IMR-90 (cell line): ENCODE measurements at regions not wholly inside any gene's neighbourhood (a gene's known extent, or its start where the extent isn't known, plus 50 kb on each side); places are given as distances from the start of the nearest gene placed in this dataset.

Experiments used
- ATAC-seq: fragments of 200-7000 bp; cut with Tn5 transposase; 2 replicates; pipeline ENCODE4 v1.9.1; 2020; ENCODE audit warnings: low read depth, mild to moderate bottlenecking, moderate library complexity
- BruUV-seq: library from RNA; stranded (reverse); fragments of 400-500 nt; replicated peaks from 2 replicates; lab custom pipeline; 2021; lab: Mats Ljungman, UMichigan
- CTCF ChIA-PET: fragments of 300-600 bp; formaldehyde crosslinking; extraction: SDS; loops from one replicate; lab custom pipeline; 2021; ENCODE audit warnings: antibody characterized with exemption; lab: Yijun Ruan, JAX
- POLR2A ChIA-PET: fragments of 300-600 bp; sonication (Branson Sonifier 250); formaldehyde crosslinking; loops from one replicate; lab custom pipeline; 2022; ENCODE audit warnings: antibody characterized with exemption; ENCODE audit not compliant: unreplicated experiment; lab: Charles Lee
- DNase-seq: peaks from one replicate; pipeline ENCODE4 v3.0.0; 2013
- H2AFZ ChIP-seq: replicated peaks from 2 replicates; pipeline ENCODE3; 2013; ENCODE audit warnings: low read length, mild to moderate bottlenecking; ENCODE audit not compliant: poor library complexity
- H2AK5ac ChIP-seq: 2 replicates; pipeline ENCODE4 v1.6.1; 2013; ENCODE audit warnings: low read depth, low read length, inconsistent platforms
- H2AK9ac ChIP-seq: replicated peaks from 2 replicates; pipeline ENCODE3; 2013; ENCODE audit warnings: mild to moderate bottlenecking, low read depth, low read length, moderate library complexity; ENCODE audit not compliant: poor library complexity
- H2BK120ac ChIP-seq: 2 replicates; pipeline ENCODE4 v1.6.1; 2013; ENCODE audit warnings: low read depth, low read length, inconsistent platforms
- H2BK15ac ChIP-seq: 3 replicates; pipeline ENCODE4 v1.6.1; 2013; ENCODE audit warnings: low read depth, low read length, inconsistent platforms
- H2BK20ac ChIP-seq: 2 replicates; pipeline ENCODE4 v1.6.1; 2013; ENCODE audit warnings: low read depth, mild to moderate bottlenecking, inconsistent platforms, low read length, moderate library complexity
- H2BK5ac ChIP-seq: 2 replicates; pipeline ENCODE4 v1.6.1; 2013; ENCODE audit warnings: mild to moderate bottlenecking, low read depth, low read length, inconsistent platforms; ENCODE audit not compliant: poor library complexity, severe bottlenecking
- H3K14ac ChIP-seq: replicated peaks from 2 replicates; pipeline ENCODE4 v1.6.1; 2013; ENCODE audit warnings: low read depth, low read length, inconsistent platforms
- H3K18ac ChIP-seq: 2 replicates; pipeline ENCODE4 v1.6.1; 2013; ENCODE audit warnings: low read depth, low read length, control low read depth
- H3K23ac ChIP-seq: 2 replicates; pipeline ENCODE4 v1.6.1; 2013; ENCODE audit warnings: low read depth, low read length, inconsistent platforms
- H3K27ac ChIP-seq: 2 replicates; pipeline ENCODE4 v1.5.1; 2013; ENCODE audit warnings: mild to moderate bottlenecking, control low read depth, low read length; ENCODE audit not compliant: insufficient read depth
- H3K27me3 ChIP-seq: 2 replicates; pipeline ENCODE4 v1.6.1; 2013; ENCODE audit warnings: low read length; ENCODE audit not compliant: control insufficient read depth, insufficient read depth
- H3K36me3 ChIP-seq: 2 replicates; pipeline ENCODE4 v1.6.1; 2013; ENCODE audit warnings: low read length, mixed read lengths; ENCODE audit not compliant: control insufficient read depth, insufficient read depth
- H3K4ac ChIP-seq: 2 replicates; pipeline ENCODE4 v1.6.1; 2013; ENCODE audit warnings: low read depth, low read length, inconsistent platforms
- H3K4me1 ChIP-seq: 2 replicates; pipeline ENCODE4 v1.6.1; 2013; ENCODE audit warnings: low read length, mixed read lengths; ENCODE audit not compliant: control insufficient read depth, insufficient read depth
- H3K4me2 ChIP-seq: 2 replicates; pipeline ENCODE4 v1.6.1; 2013; ENCODE audit warnings: low read depth, mild to moderate bottlenecking, control low read depth, low read length, moderate library complexity
- H3K4me3 ChIP-seq: 2 replicates; pipeline ENCODE4 v1.5.1; 2013; ENCODE audit warnings: low read depth, mild to moderate bottlenecking, control low read depth, low read length, moderate library complexity; ENCODE audit not compliant: insufficient read depth
- H3K56ac ChIP-seq: 2 replicates; pipeline ENCODE4 v1.6.1; 2013; ENCODE audit warnings: low read length, inconsistent platforms; ENCODE audit not compliant: insufficient read depth; ENCODE audit errors: extremely low read depth
- H3K79me1 ChIP-seq, 2 experiments: 2 replicates each; pipeline ENCODE4 v1.6.1; 2013; ENCODE audit warnings: low read length in 2 of 2, inconsistent platforms in 1 of 2, low read depth in 1 of 2
- H3K9ac ChIP-seq: 2 replicates; pipeline ENCODE4 v1.6.1; 2013; ENCODE audit warnings: low read depth, low read length, control low read depth
- H3K9me1 ChIP-seq: 2 replicates; pipeline ENCODE4 v1.6.1; 2013; ENCODE audit warnings: low read length, inconsistent platforms; ENCODE audit not compliant: insufficient read depth
- H3K9me3 ChIP-seq: 2 replicates; pipeline ENCODE4 v1.6.1; 2013; ENCODE audit warnings: low read length; ENCODE audit not compliant: control insufficient read depth, insufficient read depth
- H4K20me1 ChIP-seq: 2 replicates; pipeline ENCODE4 v1.6.1; 2013; ENCODE audit warnings: low read length, inconsistent platforms; ENCODE audit not compliant: insufficient read depth
- H4K5ac ChIP-seq: 2 replicates; pipeline ENCODE4 v1.6.1; 2013; ENCODE audit warnings: mild to moderate bottlenecking, low read depth, low read length, control low read depth
- H4K8ac ChIP-seq, 2 experiments: 2 replicates each; pipeline ENCODE4 v1.6.1; 2013; ENCODE audit warnings: low read depth in 2 of 2, low read length in 2 of 2, control low read depth in 1 of 2, inconsistent platforms in 1 of 2
- H4K91ac ChIP-seq: 2 replicates; pipeline ENCODE4 v1.6.1; 2013; ENCODE audit warnings: low read depth, low read length, inconsistent platforms; ENCODE audit not compliant: insufficient read depth
- BHLHE40 ChIP-seq: fragments of 150-350 bp; IDR thresholded peaks from 2 replicates; pipeline ENCODE4 v1.6.1; 2016; ENCODE audit warnings: mild to moderate bottlenecking, low read depth, low read length
- CEBPB ChIP-seq: IDR thresholded peaks from 2 replicates; pipeline ENCODE4 v1.6.1; 2012; ENCODE audit warnings: low read depth, low read length, improper control_type of control experiment
- CHD1 ChIP-seq: IDR thresholded peaks from 2 replicates; pipeline ENCODE4 v1.6.1; 2012; ENCODE audit warnings: low read depth, low read length, improper control_type of control experiment
- CTCF ChIP-seq: conservative IDR thresholded peaks from 2 replicates; pipeline ENCODE4 v1.5.1; 2012; ENCODE audit warnings: mild to moderate bottlenecking, low read depth, low read length, improper control_type of control experiment
- ELK1 ChIP-seq: fragments of 150-350 bp; IDR thresholded peaks from 2 replicates; pipeline ENCODE4 v1.6.1; 2016; ENCODE audit warnings: low read depth, mild to moderate bottlenecking, low read length, moderate library complexity, borderline replicate concordance
- FOS ChIP-seq: fragments of 150-350 bp; IDR thresholded peaks from 2 replicates; pipeline ENCODE4 v1.6.1; 2016; ENCODE audit warnings: low read depth, low read length
- MAFK ChIP-seq: IDR thresholded peaks from 2 replicates; pipeline ENCODE4 v1.6.1; 2012; ENCODE audit warnings: low read depth, low read length, improper control_type of control experiment
- MAZ ChIP-seq: IDR thresholded peaks from 2 replicates; pipeline ENCODE4 v1.6.1; 2012; ENCODE audit warnings: low read depth, mild to moderate bottlenecking, low read length, improper control_type of control experiment, moderate library complexity, borderline replicate concordance
- MXI1 ChIP-seq: IDR thresholded peaks from 2 replicates; pipeline ENCODE4 v1.6.1; 2012; ENCODE audit warnings: low read depth, mild to moderate bottlenecking, low read length, moderate library complexity, borderline replicate concordance
- NFE2L2 ChIP-seq: fragments of 150-350 bp; IDR thresholded peaks from 2 replicates; pipeline ENCODE4 v1.6.1; 2016; ENCODE audit warnings: low read depth, mild to moderate bottlenecking, low read length
- POLR2A ChIP-seq: IDR thresholded peaks from 2 replicates; pipeline ENCODE4 v1.6.1; 2012; ENCODE audit warnings: mild to moderate bottlenecking, low read depth, low read length
- RAD21 ChIP-seq: IDR thresholded peaks from 2 replicates; pipeline ENCODE4 v1.6.1; 2012; ENCODE audit warnings: low read length, improper control_type of control experiment
- RCOR1 ChIP-seq: IDR thresholded peaks from 2 replicates; pipeline ENCODE4 v1.6.1; 2012; ENCODE audit warnings: mild to moderate bottlenecking, low read length, improper control_type of control experiment; ENCODE audit not compliant: insufficient replicate concordance
- RFX5 ChIP-seq: IDR thresholded peaks from 2 replicates; pipeline ENCODE4 v1.8.0; 2012; ENCODE audit warnings: low read depth, mild to moderate bottlenecking, low read length, moderate library complexity
- SMC3 ChIP-seq: fragments of 150-350 bp; IDR thresholded peaks from 2 replicates; pipeline ENCODE4 v1.6.1; 2016; ENCODE audit warnings: low read depth, mild to moderate bottlenecking, antibody characterized with exemption, low read length, moderate library complexity
- USF2 ChIP-seq: fragments of 150-350 bp; IDR thresholded peaks from 2 replicates; pipeline ENCODE4 v1.6.1; 2017; ENCODE audit warnings: mild to moderate bottlenecking, antibody characterized with exemption, low read length, low read depth
- WGBS, 2 experiments: methylation state at CpG; one replicate each; pipeline versions ENCODE4 v1.1.5 to v1.1.7; 2013; ENCODE audit warnings: missing lambda C conversion rate in 2 of 2; ENCODE audit not compliant: insufficient read length in 1 of 2; ENCODE audit errors: extremely low coverage in 2 of 2; 5-methylcytosine and 5-hydroxymethylcytosine counted together
- dilution Hi-C: fragments of 300-500 bp; cut with HindIII; formaldehyde crosslinking; loops from one replicate; pipeline ENCODE4 v1.14.3; 2018; ENCODE audit warnings: low sequenced_read_pairs; ENCODE audit not compliant: unreplicated experiment
- in situ Hi-C: fragments of 300-500 bp; cut with MboI; formaldehyde crosslinking; loops from 3 replicates; pipeline ENCODE4 v1.14.3; 2019; ENCODE audit warnings: low sequenced_read_pairs, inconsistent platforms, mixed read lengths
- intact Hi-C: fragments of 100-400 bp; cut with micrococcal nuclease; formaldehyde crosslinking; loops from 2 replicates; pipeline ENCODE4 v1.10.0; 2022

- Histone ChIP-seq H3K4me1 (no peaks in the 10 kb centered on the region), H3K4me3 (no peak overlapping the region), H3K14ac (no peak overlapping the region), H2BK15ac (no peak overlapping the region), H3K27ac (no peak overlapping the region), H3K27me3 (no peaks in the 10 kb centered on the region), H2BK5ac (no peak overlapping the region), H3K56ac (no peak overlapping the region), H2BK120ac (no peak overlapping the region), H2AK9ac (no peak overlapping the region), H3K79me1 (no peaks in the 10 kb centered on the region), H4K8ac (no peak overlapping the region), H3K36me3 (no peaks in the 10 kb centered on the region), H3K9me1 (no peaks in the 10 kb centered on the region), H2AK5ac (no peak overlapping the region), H2BK20ac (no peak overlapping the region), H4K5ac (no peak overlapping the region), H3K23ac (no peak overlapping the region), H3K18ac (no peak overlapping the region), H4K91ac (no peak overlapping the region), H3K4me2 (no peak overlapping the region), H3K4ac (no peak overlapping the region), H4K20me1 (no peaks in the 10 kb centered on the region), H3K9ac (no peak overlapping the region), H2AFZ (no peak overlapping the region), H3K9me3 (no peaks in the 10 kb centered on the region)
- ATAC-seq (no peak), DNase-seq (no peak)
- in situ Hi-C loops (no loop called here), dilution Hi-C loops (no loop called here), intact Hi-C loops (no loop called here)
- 17% methylated on average over 1 of the region's 13 CpGs; no CpG with 5 or more reads in 1 of the 2 experiments for WGBS, 2 experiments
- ChIA-PET CTCF (no interaction called here), POLR2A (no interaction called here)
- BruUV-seq, result no TSS peak
- TF ChIP-seq FOS (no peak), NFE2L2 (no peak), ELK1 (no peak), POLR2A (no peak), MAFK (no peak), SMC3 (no peak), USF2 (no peak), CHD1 (no peak), RAD21 (no peak), RCOR1 (no peak), CTCF (no peak), MXI1 (no peak), BHLHE40 (no peak), RFX5 (no peak), CEBPB (no peak), MAZ (no peak)
Measured at GRCh38 chr2:41379496-41380221, 668.2 kb upstream of the PKDCC start.
